Ishikawa (cell line): ENCODE measurements at regions not wholly inside any gene's neighbourhood (a gene's known extent, or its start where the extent isn't known, plus 50 kb on each side); places are given as distances from the start of the nearest gene placed in this dataset.
A peak's percentile ranks its signal among the peaks of the same experiment; 100 is the strongest.

Experiments
- CEBPB ChIP-seq: IDR thresholded peaks from 2 replicates; pipeline ENCODE4 v1.6.1; 2012
- CREB1 ChIP-seq: IDR thresholded peaks from 2 replicates; pipeline ENCODE4 v1.6.1; 2012; ENCODE audit warnings: low read depth
- EGR1 ChIP-seq: IDR thresholded peaks from 2 replicates; pipeline ENCODE4 v1.6.1; 2012
- EP300 ChIP-seq: IDR thresholded peaks from 2 replicates; pipeline ENCODE4 v1.6.1; 2012; ENCODE audit warnings: borderline replicate concordance
- FOXM1 ChIP-seq: IDR thresholded peaks from 2 replicates; pipeline ENCODE4 v1.6.1; 2012; ENCODE audit warnings: low read depth, borderline replicate concordance
- MAX ChIP-seq: IDR thresholded peaks from 2 replicates; pipeline ENCODE4 v1.6.1; 2012
- NFIC ChIP-seq: IDR thresholded peaks from 2 replicates; pipeline ENCODE4 v1.6.1; 2012
- RAD21 ChIP-seq: IDR thresholded peaks from 2 replicates; pipeline ENCODE4 v1.6.1; 2012; ENCODE audit warnings: low read depth
- TAF1 ChIP-seq: IDR thresholded peaks from 2 replicates; pipeline ENCODE4 v1.6.1; 2012; ENCODE audit warnings: low read depth, mild to moderate bottlenecking
- TCF12 ChIP-seq: IDR thresholded peaks from 2 replicates; pipeline ENCODE4 v1.6.1; 2012; ENCODE audit warnings: low read depth
- TEAD4 ChIP-seq: IDR thresholded peaks from 2 replicates; pipeline ENCODE4 v1.6.1; 2012
- YY1 ChIP-seq: IDR thresholded peaks from 2 replicates; pipeline ENCODE4 v1.6.1; 2012; ENCODE audit warnings: low read depth
- ZBTB7A ChIP-seq: IDR thresholded peaks from 2 replicates; pipeline ENCODE4 v1.6.1; 2012; ENCODE audit warnings: low read depth
- TF ChIP-seq, protein P1 (sequence below): IDR thresholded peaks from 2 replicates; pipeline ENCODE4 v1.6.1; 2012
- TF ChIP-seq, protein P2 (sequence below): IDR thresholded peaks from 2 replicates; pipeline ENCODE4 v1.6.1; 2012; ENCODE audit warnings: low read depth, mild to moderate bottlenecking

- TF ChIP-seq YY1, result no peak
- TF ChIP-seq EP300, result no peak
- TF ChIP-seq, protein P1, sequence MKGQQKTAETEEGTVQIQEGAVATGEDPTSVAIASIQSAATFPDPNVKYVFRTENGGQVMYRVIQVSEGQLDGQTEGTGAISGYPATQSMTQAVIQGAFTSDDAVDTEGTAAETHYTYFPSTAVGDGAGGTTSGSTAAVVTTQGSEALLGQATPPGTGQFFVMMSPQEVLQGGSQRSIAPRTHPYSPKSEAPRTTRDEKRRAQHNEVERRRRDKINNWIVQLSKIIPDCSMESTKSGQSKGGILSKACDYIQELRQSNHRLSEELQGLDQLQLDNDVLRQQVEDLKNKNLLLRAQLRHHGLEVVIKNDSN, result no peak
- no peak for TF ChIP-seq TEAD4
- TF ChIP-seq, protein P2, sequence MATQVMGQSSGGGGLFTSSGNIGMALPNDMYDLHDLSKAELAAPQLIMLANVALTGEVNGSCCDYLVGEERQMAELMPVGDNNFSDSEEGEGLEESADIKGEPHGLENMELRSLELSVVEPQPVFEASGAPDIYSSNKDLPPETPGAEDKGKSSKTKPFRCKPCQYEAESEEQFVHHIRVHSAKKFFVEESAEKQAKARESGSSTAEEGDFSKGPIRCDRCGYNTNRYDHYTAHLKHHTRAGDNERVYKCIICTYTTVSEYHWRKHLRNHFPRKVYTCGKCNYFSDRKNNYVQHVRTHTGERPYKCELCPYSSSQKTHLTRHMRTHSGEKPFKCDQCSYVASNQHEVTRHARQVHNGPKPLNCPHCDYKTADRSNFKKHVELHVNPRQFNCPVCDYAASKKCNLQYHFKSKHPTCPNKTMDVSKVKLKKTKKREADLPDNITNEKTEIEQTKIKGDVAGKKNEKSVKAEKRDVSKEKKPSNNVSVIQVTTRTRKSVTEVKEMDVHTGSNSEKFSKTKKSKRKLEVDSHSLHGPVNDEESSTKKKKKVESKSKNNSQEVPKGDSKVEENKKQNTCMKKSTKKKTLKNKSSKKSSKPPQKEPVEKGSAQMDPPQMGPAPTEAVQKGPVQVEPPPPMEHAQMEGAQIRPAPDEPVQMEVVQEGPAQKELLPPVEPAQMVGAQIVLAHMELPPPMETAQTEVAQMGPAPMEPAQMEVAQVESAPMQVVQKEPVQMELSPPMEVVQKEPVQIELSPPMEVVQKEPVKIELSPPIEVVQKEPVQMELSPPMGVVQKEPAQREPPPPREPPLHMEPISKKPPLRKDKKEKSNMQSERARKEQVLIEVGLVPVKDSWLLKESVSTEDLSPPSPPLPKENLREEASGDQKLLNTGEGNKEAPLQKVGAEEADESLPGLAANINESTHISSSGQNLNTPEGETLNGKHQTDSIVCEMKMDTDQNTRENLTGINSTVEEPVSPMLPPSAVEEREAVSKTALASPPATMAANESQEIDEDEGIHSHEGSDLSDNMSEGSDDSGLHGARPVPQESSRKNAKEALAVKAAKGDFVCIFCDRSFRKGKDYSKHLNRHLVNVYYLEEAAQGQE, result no peak
- no peak for TF ChIP-seq TAF1
- no peak for TF ChIP-seq RAD21
- no peak for TF ChIP-seq CREB1
These were observed 50.7 kb downstream of the ARHGAP35 start for GRCh38 chr19:46911456-46911855.

GRCh38 chr19:46913198-46913851 is 52.5 kb downstream of the ARHGAP35 start:
- peak; percentile 29; the same call in 1 of the 2 replicates for TF ChIP-seq TEAD4
- no peak for TF ChIP-seq MAX

GRCh38 chr19:46913852-46914430 is 53.1 kb downstream of the ARHGAP35 start:
- TF ChIP-seq CREB1 (no peak), TCF12 (no peak), MAX (no peak), YY1 (no peak), ZBTB7A (no peak), EP300 (no peak), CEBPB (no peak), RAD21 (no peak), TAF1 (no peak)

GRCh38 chr19:46915386-46915785 is 54.6 kb downstream of the ARHGAP35 start:
- TF ChIP-seq NFIC (no peak), CEBPB (no peak), RAD21 (no peak), ZBTB7A (no peak), CREB1 (no peak)

- TF ChIP-seq EGR1 (no peak), CEBPB (no peak), CREB1 (no peak), TEAD4 (no peak), TAF1 (no peak), YY1 (no peak), TCF12 (no peak), FOXM1 (no peak), NFIC (no peak), MAX (no peak), RAD21 (no peak)
- TF ChIP-seq, protein P1, result no peak
These were observed 56.2 kb downstream of the ARHGAP35 start for GRCh38 chr19:46917002-46917401.

DNA sequence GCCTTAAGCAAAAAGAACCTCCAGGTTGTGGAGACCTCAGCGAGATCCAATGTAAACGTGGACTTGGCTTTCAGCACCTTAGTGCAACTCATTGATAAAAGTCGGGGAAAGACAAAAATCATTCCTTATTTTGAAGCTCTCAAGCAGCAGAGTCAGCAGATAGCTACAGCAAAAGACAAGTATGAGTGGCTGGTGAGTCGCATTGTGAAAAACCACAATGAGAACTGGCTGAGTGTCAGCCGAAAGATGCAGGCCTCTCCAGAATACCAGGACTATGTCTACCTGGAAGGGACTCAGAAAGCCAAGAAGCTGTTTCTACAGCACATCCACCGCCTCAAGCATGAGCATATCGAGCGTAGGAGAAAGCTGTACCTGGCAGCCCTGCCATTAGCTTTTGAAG is 58.5 kb downstream of the ARHGAP35 start:
- TF ChIP-seq EP300 (no peak), MAX (no peak), NFIC (no peak), TCF12 (no peak), TEAD4 (no peak), YY1 (no peak), FOXM1 (no peak), EGR1 (no peak), ZBTB7A (no peak), CEBPB (no peak), CREB1 (no peak), TAF1 (no peak), RAD21 (no peak)
- TF ChIP-seq, protein P2, result no peak
- TF ChIP-seq, protein P1, result no peak
